ENCODE measurements at regions not wholly inside any gene's neighbourhood (a gene's known extent, or its start where the extent isn't known, plus 50 kb on each side); places are given as distances from the start of the nearest gene placed in this dataset.

- no TSS peak for BruUV-seq (replicated peaks)
- Histone ChIP-seq H3K79me2 (ENCODE audit: control insufficient read depth, insufficient read depth, low read length) (no peaks in the 10 kb centered on the region), H3K9ac (ENCODE audit: insufficient read depth in 1 of 2, low read depth in 2 of 2, low read length in 2 of 2) (no peak overlapping the region), H3K4me3 (no peak overlapping the region), H3K9me3 (replicated peaks; ENCODE audit: control insufficient read depth, insufficient read depth, low read depth, low read length) (no peaks in the 10 kb centered on the region), H3K27me3 (ENCODE audit: control insufficient read depth in 2 of 2, insufficient read depth in 2 of 2, low read length in 2 of 2) (peaks cover 35 to 57% of the 10 kb centered on the region in 2 experiments), H3K9me1 (ENCODE audit: control insufficient read depth, insufficient read depth, low read length) (no peaks in the 10 kb centered on the region), H2AFZ (ENCODE audit: low read depth, low read length) (no peak overlapping the region), H3K4me1 (replicated peaks in 1 of 2; ENCODE audit: control insufficient read depth in 2 of 2, insufficient read depth in 2 of 2, low read length in 2 of 2) (no peaks in the 10 kb centered on the region), H4K20me1 (replicated peaks; ENCODE audit: control insufficient read depth, insufficient read depth, low read length) (0 out of 2 replicates have a peak, but pooled peaks cover 4% of the 10 kb centered on the region), H3K36me3 (ENCODE audit: control insufficient read depth, insufficient read depth, low read length) (no peaks in the 10 kb centered on the region), H3K4me2 (ENCODE audit: insufficient read depth, low read length) (no peak overlapping the region), H3K27ac (ENCODE audit: extremely low read depth, low read depth, low read length) (no peak overlapping the region)
- TF ChIP-seq SNRNP70 (optimal IDR thresholded peaks at IDR 0.05; ENCODE audit: low read depth, low read length) (no peak), THRB (CRISPR knock-in tag; conservative IDR thresholded peaks at IDR 0.05) (no peak), GMEB1 (CRISPR knock-in tag; IDR thresholded peaks at IDR 0.05) (no peak), YBX1 (IDR thresholded peaks at IDR 0.05) (no peak), SMC3 (conservative IDR thresholded peaks at IDR 0.05; ENCODE audit: insufficient read depth, low read depth, low read length) (no peak), ZNF24 (IDR thresholded peaks at IDR 0.05) (no peak), ZNF586 (CRISPR knock-in tag; conservative IDR thresholded peaks at IDR 0.05) (no peak)
- TF ChIP-seq, protein P1, sequence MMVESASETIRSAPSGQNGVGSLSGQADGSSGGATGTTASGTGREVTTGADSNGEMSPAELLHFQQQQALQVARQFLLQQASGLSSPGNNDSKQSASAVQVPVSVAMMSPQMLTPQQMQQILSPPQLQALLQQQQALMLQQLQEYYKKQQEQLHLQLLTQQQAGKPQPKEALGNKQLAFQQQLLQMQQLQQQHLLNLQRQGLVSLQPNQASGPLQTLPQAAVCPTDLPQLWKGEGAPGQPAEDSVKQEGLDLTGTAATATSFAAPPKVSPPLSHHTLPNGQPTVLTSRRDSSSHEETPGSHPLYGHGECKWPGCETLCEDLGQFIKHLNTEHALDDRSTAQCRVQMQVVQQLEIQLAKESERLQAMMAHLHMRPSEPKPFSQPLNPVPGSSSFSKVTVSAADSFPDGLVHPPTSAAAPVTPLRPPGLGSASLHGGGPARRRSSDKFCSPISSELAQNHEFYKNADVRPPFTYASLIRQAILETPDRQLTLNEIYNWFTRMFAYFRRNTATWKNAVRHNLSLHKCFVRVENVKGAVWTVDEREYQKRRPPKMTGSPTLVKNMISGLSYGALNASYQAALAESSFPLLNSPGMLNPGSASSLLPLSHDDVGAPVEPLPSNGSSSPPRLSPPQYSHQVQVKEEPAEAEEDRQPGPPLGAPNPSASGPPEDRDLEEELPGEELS (CRISPR knock-in tag; IDR thresholded peaks at IDR 0.05; ENCODE audit: borderline replicate concordance) = no peak
- TF ChIP-seq, protein P2, sequence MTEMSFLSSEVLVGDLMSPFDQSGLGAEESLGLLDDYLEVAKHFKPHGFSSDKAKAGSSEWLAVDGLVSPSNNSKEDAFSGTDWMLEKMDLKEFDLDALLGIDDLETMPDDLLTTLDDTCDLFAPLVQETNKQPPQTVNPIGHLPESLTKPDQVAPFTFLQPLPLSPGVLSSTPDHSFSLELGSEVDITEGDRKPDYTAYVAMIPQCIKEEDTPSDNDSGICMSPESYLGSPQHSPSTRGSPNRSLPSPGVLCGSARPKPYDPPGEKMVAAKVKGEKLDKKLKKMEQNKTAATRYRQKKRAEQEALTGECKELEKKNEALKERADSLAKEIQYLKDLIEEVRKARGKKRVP (CRISPR knock-in tag; IDR thresholded peaks at IDR 0.05) = no peak
- WGBS (ENCODE audit: insufficient coverage, low coverage, missing lambda C conversion rate) = 0% methylated on average over 7 of the region's 7 CpGs
- in situ Hi-C loops (cut with MboI) (no loop called here), intact Hi-C loops (cut with micrococcal nuclease) (no loop called here)
- ATAC-seq (no peak), DNase-seq (ENCODE audit: extremely low read depth in 1 of 4, low spot score in 3 of 4) (no peak), FAIRE-seq (no peak)
- ChIA-PET POLR2A (interaction anchor here (0.7 to 1.7 kb wide), 2 partner anchors 14 to 216 kb away, joined by 4 to 5 read pairs; no protein-coding TSS in a partner anchor), CTCF (ENCODE audit: low intra/inter-chr PET ratio) (no interaction called here)
Observed at GRCh38 chr6:3961581-3962215, 112.5 kb downstream of the FAM50B start.
